GM10266 (cell line): ENCODE measurements at regions not wholly inside any gene's neighbourhood (a gene's known extent, or its start where the extent isn't known, plus 50 kb on each side); places are given as distances from the start of the nearest gene placed in this dataset.

Source experiments
- DNase-seq: peaks from one replicate; pipeline ENCODE4 v3.0.0; 2012; ENCODE audit errors: extremely low spot score
- CTCF ChIP-seq: IDR thresholded peaks from 2 replicates; pipeline ENCODE4 v1.5.1; 2012; ENCODE audit warnings: mild to moderate bottlenecking, low read depth; ENCODE audit not compliant: control insufficient read depth, insufficient read depth; ENCODE audit errors: missing control alignments

- TF ChIP-seq CTCF, result no peak
- DNase-seq, result no peak
Observed at GRCh38 chr4:138935135-138935807, 80.3 kb upstream of the NOCT start.

GRCh38 chr4:138927072-138927471 lies 88.5 kb upstream of the NOCT start:
- TF ChIP-seq CTCF, result no peak

GRCh38 chr4:138925495-138925894 lies 90.1 kb upstream of the NOCT start:
- TF ChIP-seq CTCF, result no peak
- DNase-seq, result no peak

More at GRCh38 chr4:138927072-138927471, 88.5 kb upstream of the NOCT start:
- no peak for DNase-seq

- DNase-seq, result peak; percentile 17
- TF ChIP-seq CTCF, result peak; percentile 26
Observed at GRCh38 chr4:138919094-138919936, 96.3 kb upstream of the NOCT start.

- no peak for DNase-seq
- no peak for TF ChIP-seq CTCF
Observed at GRCh38 chr4:138918169-138918869, 97.3 kb upstream of the NOCT start.

- no peak for DNase-seq
- TF ChIP-seq CTCF, result no peak
Observed at GRCh38 chr4:138916763-138917162, 98.8 kb upstream of the NOCT start.
